Liver (tissue), 3 donors: ENCODE measurements at regions not wholly inside any gene's neighbourhood (a gene's known extent, or its start where the extent isn't known, plus 50 kb on each side); places are given as distances from the start of the nearest gene placed in this dataset.

Experiments
- EGR1 ChIP-seq, 2 donors: IDR thresholded peaks; 2 replicates each; pipeline ENCODE4 v1.6.1; 2016 to 2018; ENCODE audit warnings: antibody characterized with exemption in 2 of 2, low read depth in 2 of 2
- TF ChIP-seq, protein P1 (sequence below): fragments of 150-350 bp; IDR thresholded peaks from 2 replicates; pipeline ENCODE4 v1.5.1; 2017; ENCODE audit warnings: improper control_type of control experiment, low read depth, low read length; ENCODE audit not compliant: missing input control
- donor health status: healthy.
- donor health status: healthy.

DNA sequence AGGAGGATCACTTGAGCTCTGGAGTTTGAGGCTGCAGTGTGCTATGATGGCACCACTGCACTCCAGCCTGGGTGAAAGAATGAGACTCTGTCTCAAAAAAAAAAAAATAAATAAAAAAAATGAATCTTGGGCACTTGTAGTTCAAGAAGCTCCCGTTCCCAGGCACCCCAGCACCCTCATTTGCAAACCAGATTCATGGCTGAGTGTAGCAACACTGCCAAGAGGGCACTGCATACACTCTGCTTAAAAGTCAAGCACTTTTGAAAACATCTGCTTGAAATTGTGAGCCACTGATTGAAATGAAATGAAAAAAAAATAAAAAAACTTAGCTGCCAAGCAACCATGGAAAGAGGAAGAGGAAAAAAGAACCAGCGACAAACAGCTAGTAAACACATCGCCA, 124.7 kb upstream of the SASH1 start:
- TF ChIP-seq, protein P1, sequence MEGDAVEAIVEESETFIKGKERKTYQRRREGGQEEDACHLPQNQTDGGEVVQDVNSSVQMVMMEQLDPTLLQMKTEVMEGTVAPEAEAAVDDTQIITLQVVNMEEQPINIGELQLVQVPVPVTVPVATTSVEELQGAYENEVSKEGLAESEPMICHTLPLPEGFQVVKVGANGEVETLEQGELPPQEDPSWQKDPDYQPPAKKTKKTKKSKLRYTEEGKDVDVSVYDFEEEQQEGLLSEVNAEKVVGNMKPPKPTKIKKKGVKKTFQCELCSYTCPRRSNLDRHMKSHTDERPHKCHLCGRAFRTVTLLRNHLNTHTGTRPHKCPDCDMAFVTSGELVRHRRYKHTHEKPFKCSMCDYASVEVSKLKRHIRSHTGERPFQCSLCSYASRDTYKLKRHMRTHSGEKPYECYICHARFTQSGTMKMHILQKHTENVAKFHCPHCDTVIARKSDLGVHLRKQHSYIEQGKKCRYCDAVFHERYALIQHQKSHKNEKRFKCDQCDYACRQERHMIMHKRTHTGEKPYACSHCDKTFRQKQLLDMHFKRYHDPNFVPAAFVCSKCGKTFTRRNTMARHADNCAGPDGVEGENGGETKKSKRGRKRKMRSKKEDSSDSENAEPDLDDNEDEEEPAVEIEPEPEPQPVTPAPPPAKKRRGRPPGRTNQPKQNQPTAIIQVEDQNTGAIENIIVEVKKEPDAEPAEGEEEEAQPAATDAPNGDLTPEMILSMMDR = no peak
- no peak for TF ChIP-seq EGR1 (IDR thresholded peaks at IDR 0.05; ENCODE audit: low read depth in 2 of 2)
